ENCODE measurements at regions not wholly inside any gene's neighbourhood (a gene's known extent, or its start where the extent isn't known, plus 50 kb on each side); places are given as distances from the start of the nearest gene placed in this dataset.
"Not testable (repeated sequence)": the region's sequence is repeated elsewhere in the genome, so short reads cannot be mapped to it uniquely, and the experiment has no call there.

DNA sequence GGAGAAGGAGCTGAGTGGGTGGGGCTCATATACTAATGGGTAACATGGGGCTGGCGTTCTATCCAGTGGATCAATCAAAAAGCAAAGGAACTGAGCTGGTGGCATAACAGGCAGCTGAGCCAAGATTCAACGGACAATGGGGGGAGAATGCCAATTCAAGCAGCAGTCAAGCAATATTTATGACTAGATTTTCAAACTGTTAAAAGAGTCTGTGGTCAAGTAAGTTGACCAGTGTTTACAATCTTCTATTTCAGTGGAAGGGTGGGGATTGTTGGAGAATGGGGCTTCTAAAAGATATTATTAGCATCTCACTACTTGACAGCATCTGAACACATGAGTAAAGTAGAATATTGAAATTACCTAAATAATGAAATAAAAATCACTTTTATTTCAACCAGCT is 64.9 kb upstream of the SCRG1 start:
- Mint-ChIP-seq H3K36me3 (ENCODE audit: insufficient read depth) (peaks cover 8% of the 10 kb centered on the region), H3K4me3 (ENCODE audit: low read depth) (no peak overlapping the region), H3K27me3 (no peaks in the 10 kb centered on the region), H3K9me3 (ENCODE audit: low read depth) (no peaks in the 10 kb centered on the region), H3K4me1 (ENCODE audit: low read depth) (no peaks in the 10 kb centered on the region), H3K27ac (no peak overlapping the region)
- DNase-seq (ENCODE audit: low spot score, unreplicated experiment), result no peak
- TF ChIP-seq, protein P1, sequence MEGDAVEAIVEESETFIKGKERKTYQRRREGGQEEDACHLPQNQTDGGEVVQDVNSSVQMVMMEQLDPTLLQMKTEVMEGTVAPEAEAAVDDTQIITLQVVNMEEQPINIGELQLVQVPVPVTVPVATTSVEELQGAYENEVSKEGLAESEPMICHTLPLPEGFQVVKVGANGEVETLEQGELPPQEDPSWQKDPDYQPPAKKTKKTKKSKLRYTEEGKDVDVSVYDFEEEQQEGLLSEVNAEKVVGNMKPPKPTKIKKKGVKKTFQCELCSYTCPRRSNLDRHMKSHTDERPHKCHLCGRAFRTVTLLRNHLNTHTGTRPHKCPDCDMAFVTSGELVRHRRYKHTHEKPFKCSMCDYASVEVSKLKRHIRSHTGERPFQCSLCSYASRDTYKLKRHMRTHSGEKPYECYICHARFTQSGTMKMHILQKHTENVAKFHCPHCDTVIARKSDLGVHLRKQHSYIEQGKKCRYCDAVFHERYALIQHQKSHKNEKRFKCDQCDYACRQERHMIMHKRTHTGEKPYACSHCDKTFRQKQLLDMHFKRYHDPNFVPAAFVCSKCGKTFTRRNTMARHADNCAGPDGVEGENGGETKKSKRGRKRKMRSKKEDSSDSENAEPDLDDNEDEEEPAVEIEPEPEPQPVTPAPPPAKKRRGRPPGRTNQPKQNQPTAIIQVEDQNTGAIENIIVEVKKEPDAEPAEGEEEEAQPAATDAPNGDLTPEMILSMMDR (IDR thresholded peaks at IDR 0.05; ENCODE audit: unreplicated experiment), result no peak

DNA sequence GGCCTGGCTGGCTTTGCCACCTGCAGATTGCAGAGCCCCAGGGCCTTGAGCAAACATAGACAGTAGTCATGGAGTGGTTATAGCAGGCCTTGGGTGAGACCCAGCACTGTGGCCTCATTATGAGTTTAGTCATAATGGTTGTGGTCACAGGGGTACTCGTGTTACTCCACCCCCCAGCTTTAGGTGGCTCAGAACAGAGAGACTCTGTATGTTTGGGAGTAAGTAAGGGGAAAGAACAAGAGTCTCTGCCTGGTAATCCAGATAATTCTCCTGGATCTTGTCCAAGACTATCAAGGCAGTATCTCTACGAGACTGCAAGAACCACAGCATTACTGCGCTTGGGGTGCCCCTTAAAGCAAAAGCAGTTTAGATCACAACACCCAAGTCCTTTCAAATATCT is 62.3 kb upstream of the SCRG1 start:
- DNase-seq (ENCODE audit: low spot score, unreplicated experiment), result no peak
- Mint-ChIP-seq H3K36me3 (ENCODE audit: insufficient read depth) (peaks cover 12% of the 10 kb centered on the region), H3K27me3 (no peaks in the 10 kb centered on the region), H3K9me3 (ENCODE audit: low read depth) (no peaks in the 10 kb centered on the region), H3K4me3 (ENCODE audit: low read depth) (no peak overlapping the region), H3K4me1 (ENCODE audit: low read depth) (no peaks in the 10 kb centered on the region), H3K27ac (no peak overlapping the region)
- TF ChIP-seq, protein P1 (IDR thresholded peaks at IDR 0.05; ENCODE audit: unreplicated experiment), result no peak

DNA sequence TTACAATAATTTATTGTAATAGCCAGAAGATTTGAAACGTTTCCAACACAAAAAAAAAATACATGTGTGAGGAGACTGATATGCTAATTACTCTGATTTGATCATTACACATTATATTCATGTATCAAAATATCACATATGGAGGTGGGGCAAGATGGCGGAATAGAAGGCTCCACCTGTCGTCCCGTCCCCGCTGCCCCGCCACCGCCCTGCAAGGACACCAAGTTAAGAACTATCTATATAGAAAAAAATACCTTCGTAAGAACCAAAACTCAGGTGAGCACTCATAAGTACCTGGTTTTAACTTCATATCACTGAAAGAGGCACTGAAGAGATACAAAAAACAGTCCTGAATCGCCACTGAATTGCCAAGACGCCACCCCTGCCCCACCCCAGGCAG is 60.9 kb upstream of the SCRG1 start:
- no peaks in the 10 kb centered on the region for H3K9me3 Mint-ChIP-seq (ENCODE audit: low read depth)

DNA sequence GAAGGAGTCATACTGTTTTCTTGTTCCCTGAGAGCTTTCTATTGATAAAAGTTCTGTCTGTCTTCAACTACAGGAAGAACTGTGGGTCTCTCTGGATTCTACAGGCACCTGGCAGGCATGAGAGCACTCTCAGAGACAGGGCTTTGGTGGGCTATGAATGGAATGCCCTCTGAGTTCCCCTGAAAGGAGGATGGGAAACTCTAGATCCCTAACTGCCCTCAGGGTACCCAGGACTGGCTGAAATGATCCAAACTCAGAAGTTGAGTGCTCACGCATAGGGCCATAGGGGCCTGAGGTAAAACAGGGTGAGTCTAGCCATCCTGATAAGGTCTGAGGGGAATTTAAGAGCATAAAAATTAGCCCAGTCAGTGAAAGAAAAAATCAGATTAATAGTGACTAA is 59.0 kb upstream of the SCRG1 start:
- DNase-seq (ENCODE audit: low spot score, unreplicated experiment), result no peak
- no peaks in the 10 kb centered on the region for H3K4me1 Mint-ChIP-seq (ENCODE audit: low read depth)
- H3K4me3 Mint-ChIP-seq (ENCODE audit: low read depth), result no peak overlapping the region
- no peaks in the 10 kb centered on the region for H3K9me3 Mint-ChIP-seq (ENCODE audit: low read depth)
- no peaks in the 10 kb centered on the region for H3K27me3 Mint-ChIP-seq
- TF ChIP-seq, protein P1 (IDR thresholded peaks at IDR 0.05; ENCODE audit: unreplicated experiment), result no peak
- peaks cover 13% of the 10 kb centered on the region for H3K36me3 Mint-ChIP-seq (ENCODE audit: insufficient read depth)
- no peak overlapping the region for H3K27ac Mint-ChIP-seq

More for the DNA sequence above, 60.9 kb upstream of the SCRG1 start:
- H3K27ac Mint-ChIP-seq, result peak overlapping the region; percentile 15
- no peak overlapping the region for H3K4me3 Mint-ChIP-seq (ENCODE audit: low read depth)
- no peaks in the 10 kb centered on the region for H3K27me3 Mint-ChIP-seq
- TF ChIP-seq, protein P1 (IDR thresholded peaks at IDR 0.05; ENCODE audit: unreplicated experiment), result no peak
- DNase-seq (ENCODE audit: low spot score, unreplicated experiment), result no peak
- no peaks in the 10 kb centered on the region for H3K4me1 Mint-ChIP-seq (ENCODE audit: low read depth)
- H3K36me3 Mint-ChIP-seq (ENCODE audit: insufficient read depth), result peaks cover 13% of the 10 kb centered on the region

DNA sequence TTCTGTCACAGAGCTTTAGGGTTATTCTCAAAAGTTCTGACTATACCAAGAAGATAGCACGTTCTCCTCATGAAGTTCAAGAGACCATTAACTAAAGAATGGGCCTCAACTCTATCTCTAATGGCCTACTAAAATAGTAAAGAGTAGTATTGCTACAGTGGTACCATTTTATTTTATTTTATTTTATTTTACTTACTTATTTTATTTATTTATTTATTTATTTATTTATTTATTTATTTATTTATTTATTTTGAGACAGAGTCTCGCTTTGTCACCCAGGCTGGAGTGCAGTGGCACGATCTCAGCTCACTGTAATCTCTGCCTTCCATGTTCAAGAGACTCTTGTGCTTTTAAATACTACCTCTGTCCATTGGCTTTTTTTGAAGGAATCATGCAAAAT is 52.5 kb upstream of the SCRG1 start:
- DNase-seq (ENCODE audit: low spot score, unreplicated experiment); H3K36me3 Mint-ChIP-seq (ENCODE audit: insufficient read depth); H3K4me1 Mint-ChIP-seq (ENCODE audit: low read depth); H3K27me3 Mint-ChIP-seq; H3K9me3 Mint-ChIP-seq (ENCODE audit: low read depth); H3K27ac Mint-ChIP-seq; H3K4me3 Mint-ChIP-seq (ENCODE audit: low read depth): not testable (repeated sequence)

DNA sequence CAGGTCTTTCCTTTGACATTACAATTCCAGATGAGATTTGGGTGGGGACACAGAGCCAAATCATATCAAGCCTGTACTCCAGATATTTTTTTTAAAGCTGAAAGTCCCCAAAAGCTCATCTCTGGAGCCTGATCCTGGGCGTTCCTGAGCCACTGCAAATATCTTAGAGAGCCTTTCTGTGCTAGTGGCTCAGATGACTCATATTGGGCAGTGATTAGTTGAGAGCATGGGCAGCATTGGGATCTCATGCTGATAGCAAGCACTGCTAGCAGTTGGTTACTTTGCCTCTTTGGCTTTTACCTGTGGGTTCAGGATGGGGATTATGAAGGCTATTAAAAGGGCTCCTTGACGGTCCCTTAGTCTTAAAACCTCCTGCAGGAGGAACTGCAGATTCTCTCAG is 51.4 kb upstream of the SCRG1 start:
- Mint-ChIP-seq H3K9me3 (ENCODE audit: low read depth) (no peaks in the 10 kb centered on the region), H3K4me3 (ENCODE audit: low read depth) (no peak overlapping the region), H3K27me3 (no peaks in the 10 kb centered on the region), H3K36me3 (ENCODE audit: insufficient read depth) (peaks cover 2% of the 10 kb centered on the region), H3K4me1 (ENCODE audit: low read depth) (peaks cover 5% of the 10 kb centered on the region), H3K27ac (no peak overlapping the region)
- TF ChIP-seq, protein P1 (IDR thresholded peaks at IDR 0.05; ENCODE audit: unreplicated experiment), result no peak
- DNase-seq (ENCODE audit: low spot score, unreplicated experiment), result no peak
